ENCODE measurements at regions not wholly inside any gene's neighbourhood (a gene's known extent, or its start where the extent isn't known, plus 50 kb on each side); places are given as distances from the start of the nearest gene placed in this dataset.

DNA sequence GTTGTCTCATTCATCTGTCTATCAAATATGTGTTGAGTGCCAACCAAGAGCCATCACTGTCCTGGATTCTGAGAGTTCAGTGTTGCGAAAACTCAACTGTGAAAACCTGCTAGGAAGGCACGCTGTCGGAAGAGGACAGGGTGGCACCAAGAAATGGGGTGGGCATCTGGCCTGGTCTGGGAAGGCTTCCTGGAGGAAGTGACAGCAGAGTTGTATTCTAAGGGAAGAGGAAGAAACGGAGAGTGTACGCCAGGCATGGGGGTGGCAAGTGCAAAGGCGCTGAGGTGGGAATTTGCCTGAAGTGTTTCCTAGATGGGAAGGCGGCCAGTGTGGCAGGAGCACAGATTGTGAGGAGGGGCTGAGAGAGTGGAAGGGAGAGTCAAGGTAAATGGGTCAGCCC lies 91.2 kb downstream of the ANKRD60 start:
- TF ChIP-seq CTCF (conservative IDR thresholded peaks at IDR 0.05; ENCODE audit: low read depth in 2 of 2) (no peak), EZH2 (IDR thresholded peaks at IDR 0.05; ENCODE audit: low read depth, unreplicated experiment) (no peak), POLR2AphosphoS5 (IDR thresholded peaks at IDR 0.05; ENCODE audit: low read depth) (no peak), EZH2phosphoT487 (IDR thresholded peaks at IDR 0.05; ENCODE audit: unreplicated experiment) (no peak)
- TF ChIP-seq, protein P1, sequence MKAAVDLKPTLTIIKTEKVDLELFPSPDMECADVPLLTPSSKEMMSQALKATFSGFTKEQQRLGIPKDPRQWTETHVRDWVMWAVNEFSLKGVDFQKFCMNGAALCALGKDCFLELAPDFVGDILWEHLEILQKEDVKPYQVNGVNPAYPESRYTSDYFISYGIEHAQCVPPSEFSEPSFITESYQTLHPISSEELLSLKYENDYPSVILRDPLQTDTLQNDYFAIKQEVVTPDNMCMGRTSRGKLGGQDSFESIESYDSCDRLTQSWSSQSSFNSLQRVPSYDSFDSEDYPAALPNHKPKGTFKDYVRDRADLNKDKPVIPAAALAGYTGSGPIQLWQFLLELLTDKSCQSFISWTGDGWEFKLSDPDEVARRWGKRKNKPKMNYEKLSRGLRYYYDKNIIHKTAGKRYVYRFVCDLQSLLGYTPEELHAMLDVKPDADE (IDR thresholded peaks at IDR 0.05): no peak
